Activated CD4-positive, alpha-beta T cell treated with anti-CD3 and anti-CD28 coated beads for 24 hours (primary cell): ENCODE measurements at regions not wholly inside any gene's neighbourhood (a gene's known extent, or its start where the extent isn't known, plus 50 kb on each side); places are given as distances from the start of the nearest gene placed in this dataset.
"Not testable (repeated sequence)": the region's sequence is repeated elsewhere in the genome, so short reads cannot be mapped to it uniquely, and the experiment has no call there.

ENCODE experiments used
- DNase-seq, 2 donors: peaks; one replicate each; pipeline ENCODE4 v3.0.0-alpha.2; 2020; ENCODE audit warnings: low read depth in 2 of 2

DNA sequence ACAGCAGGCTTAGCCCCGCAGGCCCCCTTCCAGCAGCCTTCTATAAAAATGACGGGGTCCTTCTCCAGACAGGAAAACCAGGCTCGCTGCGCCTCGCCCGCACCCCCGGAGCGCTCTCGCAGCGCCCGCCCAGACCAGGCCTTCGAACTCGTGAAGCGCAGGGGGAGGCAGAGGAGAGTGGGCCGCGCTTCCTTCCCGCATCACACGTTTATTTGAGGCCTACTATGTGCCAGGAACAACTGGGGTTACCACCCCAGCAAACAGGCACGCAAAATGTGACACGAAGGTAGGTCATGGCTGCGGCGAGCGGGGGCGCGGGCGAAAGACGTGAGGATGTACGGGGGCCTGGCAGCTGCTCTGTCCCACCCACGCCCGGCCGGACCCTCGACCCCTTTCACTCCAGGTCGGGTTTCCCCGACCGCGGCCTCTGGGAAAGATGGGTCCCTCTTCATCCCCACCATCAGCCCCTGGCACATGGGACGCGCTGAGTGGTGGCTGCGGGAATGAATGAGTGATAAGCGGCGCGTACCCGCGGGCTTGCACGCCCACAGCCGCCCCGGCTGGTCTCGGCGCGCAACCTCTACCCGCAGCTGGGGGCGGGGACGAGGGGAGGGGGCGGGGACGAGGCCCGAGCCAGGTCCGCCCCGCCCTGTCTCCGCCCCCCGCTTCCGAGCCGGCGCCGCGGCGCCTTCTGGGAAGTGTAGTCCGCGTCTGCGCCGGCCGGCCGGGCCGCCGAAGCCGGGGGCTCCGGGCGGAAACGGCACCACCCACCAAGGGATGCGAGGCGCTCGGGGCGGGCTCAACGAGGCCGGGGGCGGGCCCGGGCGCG is 59.1 kb downstream of the ZNF467 start:
- DNase-seq = peak; percentile 92 to 94

DNA sequence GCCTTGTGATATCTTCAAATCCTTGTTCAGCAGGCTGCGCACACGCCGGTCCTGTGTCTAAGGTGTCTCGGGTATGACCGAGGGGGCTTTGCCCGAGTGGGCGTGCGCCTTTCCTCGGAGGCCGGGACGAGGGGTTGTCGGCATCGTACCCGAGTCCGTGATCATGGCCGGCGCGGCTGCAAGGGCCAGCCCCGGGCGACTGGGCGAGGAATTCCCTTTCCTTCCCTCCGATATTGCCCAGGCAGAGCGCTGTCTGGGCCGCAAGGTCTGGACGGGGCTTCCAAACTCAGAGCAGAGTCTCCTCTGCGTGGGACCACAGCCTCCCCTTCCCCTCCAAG is 59.7 kb downstream of the ZNF467 start:
- no peak for DNase-seq

DNA sequence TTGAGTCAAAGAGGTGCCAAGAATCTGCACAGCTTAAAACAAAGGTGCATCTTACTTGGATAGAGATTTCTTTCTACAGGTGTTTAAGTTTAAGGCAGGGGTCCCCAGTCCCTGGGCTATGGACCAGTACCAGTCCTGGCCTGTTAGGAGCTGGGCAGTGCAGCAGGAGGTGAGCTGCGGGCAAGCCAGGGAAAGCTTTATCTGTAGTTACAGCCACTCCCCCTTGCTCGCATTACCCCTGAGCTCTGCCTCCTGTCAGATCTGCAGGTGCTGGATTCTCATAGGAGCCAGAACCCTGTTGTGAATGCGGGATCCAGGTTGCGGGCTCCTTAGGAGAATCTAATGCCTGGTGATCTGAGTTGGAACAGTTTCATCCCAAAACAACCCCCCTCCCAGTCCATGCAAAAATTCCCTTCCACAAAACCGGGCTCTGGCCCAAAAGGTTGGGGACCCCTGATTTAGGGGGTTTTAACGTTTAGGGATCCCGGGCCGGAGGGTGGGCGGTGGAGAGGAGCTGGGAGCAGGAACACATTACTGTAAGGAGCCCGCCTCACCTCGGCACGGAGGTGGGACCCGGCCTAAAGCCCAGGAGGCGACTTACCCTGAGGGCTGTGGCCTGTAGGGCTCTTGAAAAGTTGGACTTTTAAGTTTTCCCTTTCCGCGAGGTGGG is 60.2 kb downstream of the ZNF467 start:
- DNase-seq = no peak

DNA sequence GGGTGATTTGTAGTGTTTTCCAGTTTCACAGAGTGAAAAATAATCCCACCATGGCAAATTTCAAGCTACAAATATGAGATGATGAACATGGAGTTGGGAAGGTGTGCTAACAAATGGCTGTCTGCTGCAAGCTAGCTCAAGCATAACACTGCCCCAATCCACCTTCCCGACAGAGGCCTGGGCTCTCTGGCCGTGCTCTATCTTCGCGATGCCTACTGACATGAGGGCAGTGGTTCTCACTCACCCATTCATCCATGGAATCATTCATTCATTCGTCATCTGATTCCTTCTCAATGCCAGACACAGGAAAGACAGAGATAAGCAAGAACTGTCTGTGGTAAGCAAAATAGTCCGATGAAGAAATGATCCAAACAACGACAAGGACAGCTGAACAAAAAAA is 65.4 kb downstream of the ZNF467 start:
- DNase-seq = no peak

DNA sequence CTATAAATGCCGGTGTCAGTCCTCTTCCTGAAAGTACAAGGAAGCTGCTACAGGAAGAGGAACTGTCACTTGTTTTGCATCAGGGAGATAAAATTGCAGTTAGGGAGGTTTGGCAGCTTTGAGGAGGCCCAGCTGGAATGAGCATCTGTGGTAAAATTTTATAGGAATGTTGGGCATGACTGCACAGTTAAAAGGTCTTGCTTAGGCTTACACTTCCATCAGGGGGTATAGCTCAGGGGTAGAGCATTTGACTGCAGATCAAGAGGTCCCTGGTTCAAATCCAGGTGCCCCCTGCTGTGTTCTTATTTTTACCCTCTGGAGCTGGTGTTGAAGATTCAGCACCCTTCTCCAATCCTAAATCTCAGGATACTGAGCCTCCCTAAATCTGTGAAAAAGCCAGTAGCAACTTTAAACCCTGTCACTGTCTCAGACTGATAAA is 65.9 kb downstream of the ZNF467 start:
- no peak for DNase-seq

DNA sequence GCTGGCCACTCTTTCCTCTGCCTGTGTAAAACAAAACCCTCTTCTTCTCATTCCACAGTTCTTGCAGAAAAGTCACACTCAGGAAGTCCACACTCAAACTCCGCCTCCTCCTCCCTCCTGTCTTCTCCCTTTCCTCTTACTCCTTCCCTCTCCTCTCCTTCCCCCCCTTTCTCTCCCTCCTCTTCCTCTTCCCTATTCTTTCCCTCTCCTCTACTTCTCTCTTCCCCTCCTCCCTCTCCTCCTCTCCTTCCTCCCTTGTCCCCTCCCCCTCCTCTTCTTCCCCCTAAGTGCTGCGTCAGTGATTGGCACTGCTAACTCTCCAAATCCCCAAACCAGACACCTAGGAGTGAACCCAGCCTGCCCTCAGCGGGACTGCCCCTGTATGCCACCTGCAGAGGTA is 67.0 kb downstream of the ZNF467 start:
- DNase-seq = no peak

DNA sequence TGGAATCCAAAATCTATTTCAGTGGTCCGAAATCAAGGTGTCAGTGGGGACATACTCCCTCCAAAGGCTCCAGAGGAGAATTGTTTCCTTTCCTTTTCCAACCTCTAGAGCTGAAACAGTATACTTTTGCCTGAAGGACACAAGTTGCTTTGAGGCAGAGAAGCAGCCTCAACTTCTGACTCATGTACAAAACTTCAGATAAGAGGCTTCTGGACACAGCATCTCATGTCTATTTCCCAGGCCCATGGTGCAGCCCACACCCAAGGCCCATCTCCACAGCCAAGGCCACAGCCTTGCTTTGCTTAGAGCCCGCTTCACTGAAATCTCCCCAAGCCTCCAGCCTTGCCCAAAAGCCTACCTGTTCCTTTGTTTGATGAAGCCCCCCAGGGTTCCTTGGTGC is 68.9 kb downstream of the ZNF467 start:
- DNase-seq = no peak

DNA sequence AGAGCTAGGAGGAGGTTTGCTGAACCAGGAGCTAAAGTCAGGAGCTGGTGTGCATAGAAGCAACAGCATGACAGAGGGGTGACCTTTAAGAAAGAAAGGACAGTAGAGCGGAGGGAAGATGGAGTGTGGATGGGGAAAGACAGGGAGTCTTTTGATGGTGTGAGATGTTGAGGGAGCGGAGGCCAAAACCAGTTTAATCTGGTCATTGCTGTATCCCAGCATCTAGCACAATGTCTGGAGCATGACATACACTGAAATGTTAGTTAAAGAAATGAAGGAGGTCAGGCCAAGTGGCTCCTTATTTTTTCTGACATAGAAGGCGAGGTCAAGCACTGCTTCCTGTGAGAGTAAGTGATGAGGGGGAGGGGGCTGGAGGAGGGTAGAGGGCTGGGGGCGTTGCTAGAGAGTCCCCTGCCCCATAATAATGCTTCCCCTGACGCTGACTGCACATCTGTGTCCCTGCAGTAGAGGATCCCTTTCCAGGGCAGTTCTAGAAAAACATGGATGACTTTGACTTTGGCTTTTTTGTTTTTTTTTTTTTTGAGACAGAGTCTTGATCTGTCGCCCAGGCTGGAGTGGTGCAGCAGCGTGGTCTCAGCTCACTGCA is 70.2 kb downstream of the ZNF467 start:
- no peak for DNase-seq

DNA sequence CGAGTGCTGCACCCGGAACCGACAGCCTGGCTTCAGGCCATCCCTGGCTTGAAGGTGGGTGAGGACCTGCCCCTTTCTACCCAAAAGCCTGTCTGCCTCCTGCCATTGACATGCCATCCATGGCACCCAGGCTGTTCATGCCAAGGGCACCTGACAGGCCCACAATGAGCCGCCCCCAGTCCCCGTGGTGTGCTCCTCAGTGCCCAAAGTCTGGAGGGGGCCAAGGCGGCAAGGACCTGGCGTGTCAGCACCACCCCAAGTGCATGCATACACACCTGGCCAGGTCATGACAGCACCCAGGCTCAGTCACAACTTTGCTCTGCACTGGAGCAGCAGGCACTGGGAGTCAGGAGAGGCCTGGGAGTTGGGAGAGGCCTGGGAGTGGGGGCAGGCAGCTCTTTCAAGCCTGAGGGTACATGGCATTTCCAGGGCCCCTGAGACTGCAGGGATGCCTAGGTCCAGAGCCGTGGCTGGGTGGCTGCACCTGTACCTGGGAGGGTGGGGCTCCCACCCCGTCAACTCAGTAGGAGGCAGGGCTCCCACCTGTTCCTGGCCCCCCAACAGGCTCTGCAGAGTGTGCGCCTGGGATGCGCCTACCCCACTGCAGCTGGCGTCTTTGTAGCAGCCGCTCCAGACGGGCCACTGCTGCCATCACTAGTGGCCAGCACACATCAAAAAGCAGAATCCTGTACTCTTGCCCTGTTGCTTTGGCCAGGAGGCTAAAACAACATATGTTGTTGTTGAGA is 71.7 kb downstream of the ZNF467 start:
- DNase-seq = no peak

DNA sequence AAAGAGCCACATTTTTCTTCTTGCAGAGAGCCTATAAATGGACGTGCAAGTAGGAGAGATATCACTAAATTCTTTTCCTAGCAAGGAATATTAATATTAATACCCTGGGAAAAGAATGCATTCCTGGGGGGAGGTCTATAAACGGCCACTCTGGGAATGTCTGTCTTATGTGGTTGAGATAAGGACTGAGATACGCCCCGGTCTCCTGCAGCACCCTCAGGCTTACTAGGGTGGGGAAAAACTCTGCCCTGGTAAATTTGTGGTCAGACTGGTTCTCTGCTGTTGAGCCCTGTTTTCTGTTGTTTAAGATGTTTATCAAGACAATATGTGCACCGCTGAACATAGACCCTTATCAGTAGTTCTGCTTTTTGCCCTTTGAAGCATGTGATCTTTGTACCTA is 75.6 kb downstream of the ZNF467 start:
- DNase-seq = not testable (repeated sequence)

DNA sequence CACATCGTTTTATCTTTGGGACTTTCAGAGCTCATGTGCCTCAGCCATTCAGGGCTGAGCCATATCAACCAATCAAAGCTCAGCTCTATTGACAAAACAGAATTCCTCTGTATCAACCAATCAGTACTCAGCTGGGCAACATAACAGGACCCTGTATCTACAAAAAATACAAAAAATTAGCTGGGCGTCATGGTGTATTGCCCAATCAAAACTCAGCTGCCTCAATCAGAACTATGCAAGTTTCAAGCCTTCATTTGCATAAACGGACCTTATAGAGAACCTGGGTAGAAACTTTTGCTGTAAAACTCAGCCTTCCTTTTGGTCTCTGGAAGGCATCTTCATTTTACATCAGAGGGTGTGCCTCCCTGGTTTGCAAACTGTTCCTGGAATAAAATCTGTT is 77.1 kb downstream of the ZNF467 start:
- DNase-seq = no peak

DNA sequence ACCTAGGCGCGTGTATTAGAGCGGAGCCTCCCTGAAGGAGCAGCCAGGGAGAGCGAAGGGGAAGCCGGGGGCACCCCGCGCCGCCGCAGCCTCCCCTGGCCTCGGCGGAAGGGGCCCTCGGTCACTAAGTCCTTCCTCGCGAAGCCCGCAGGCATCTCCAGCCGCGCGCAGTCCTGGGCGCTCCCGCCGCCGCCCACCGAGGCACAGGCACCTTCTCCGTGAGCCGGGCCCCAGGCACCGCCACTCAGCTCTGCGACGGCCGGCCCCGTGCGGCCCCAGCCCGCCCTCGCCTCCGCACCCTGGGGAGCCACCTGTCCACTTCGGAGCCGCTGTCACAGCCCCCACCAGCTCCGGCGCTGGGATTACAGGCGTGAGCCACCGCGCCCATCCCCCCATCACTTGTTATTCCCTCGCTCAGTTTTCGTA is 80.8 kb downstream of the ZNF467 start:
- DNase-seq = no peak

DNA sequence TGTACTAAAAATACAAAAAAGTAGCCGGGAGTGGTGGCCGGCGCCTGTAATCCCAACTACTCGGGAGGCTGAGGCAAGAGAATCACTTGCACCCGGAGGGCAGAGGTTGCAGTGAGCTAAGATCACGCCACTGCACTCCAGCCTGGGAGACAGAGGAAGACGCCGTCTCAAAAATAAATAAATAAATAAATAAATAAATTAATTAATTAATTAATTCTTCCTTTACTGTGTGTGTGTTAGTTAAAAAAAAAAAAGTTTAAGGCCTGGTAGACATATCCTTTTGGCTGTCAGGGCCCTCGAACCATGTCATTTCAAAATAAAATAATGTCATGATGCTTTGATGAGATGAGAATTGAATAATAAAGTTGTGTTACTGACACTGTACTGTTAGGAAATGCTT is 81.3 kb downstream of the ZNF467 start:
- DNase-seq = no peak

DNA sequence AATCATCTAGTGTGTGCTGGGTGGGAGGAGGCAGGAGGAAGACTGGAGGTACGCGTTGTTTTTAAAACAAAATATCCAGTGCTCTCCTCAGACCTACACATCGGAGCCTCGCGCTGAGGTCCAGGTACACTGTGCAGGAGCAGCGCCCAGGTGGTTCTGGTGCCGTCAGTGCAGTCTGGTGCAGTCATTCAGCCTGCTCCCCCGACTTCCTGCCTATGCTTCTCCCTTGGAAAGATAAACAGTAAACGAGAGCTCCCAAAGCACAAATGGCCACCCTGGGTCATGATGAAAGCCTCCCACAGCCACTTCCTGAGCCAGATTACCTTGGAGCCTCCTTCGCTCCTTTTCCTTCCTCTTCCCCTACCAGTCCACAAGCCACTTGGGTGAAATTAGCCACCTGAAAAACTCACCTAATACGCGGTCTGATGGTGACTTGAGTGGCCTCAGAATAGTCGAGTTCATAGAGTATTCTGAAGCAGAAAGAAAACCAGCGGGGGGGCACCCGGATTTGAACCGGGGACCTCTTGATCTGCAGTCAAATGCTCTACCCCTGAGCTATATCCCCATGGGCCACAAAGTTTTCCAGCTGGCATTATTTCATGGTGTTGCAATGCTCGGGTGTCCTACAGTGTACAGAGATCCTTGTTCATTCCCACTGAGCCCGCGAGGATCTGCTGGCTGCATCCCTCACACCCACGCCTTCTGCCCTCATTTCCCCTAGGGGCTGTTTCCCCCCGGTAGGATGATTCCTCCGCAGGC is 82.5 kb downstream of the ZNF467 start:
- no peak for DNase-seq

DNA sequence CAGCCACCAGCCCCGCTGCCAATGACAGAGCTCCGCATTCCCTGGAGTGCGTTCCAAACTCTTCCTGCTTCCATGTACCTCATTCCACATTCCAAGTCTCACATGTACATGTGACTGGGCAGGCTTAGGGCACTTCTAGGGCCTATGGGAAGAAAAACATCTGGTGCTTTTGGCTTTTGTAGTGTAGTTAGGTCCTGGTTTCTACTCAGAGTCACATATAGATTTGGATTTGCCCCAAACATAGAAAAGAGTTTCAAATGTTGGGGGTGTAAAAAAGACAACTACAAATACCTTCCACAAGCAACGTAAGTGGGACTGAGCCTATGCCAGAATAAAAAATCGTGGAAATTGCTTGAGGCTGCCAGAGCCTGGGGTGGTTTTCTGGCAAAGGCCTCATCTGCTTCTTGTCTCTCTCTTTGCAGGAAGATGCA is 84.1 kb downstream of the ZNF467 start:
- no peak for DNase-seq

DNA sequence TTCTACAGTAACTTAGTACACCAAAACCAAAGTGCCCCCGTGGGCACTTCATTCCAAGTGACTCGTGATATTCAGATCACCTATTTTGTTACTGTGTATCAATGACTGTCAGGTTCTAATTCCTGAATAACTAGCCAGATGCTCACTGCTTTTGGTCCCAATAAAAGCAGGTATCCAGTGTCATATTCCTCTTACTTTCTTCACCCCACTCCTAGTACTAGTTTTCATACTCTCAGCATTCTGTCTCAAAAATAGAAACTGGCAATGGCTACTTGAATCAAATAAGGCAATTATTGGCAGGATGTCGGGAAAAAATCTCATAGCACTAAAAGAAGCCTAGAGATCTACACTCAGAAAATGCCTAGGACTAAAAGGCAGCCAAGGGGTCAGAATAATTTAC is 84.6 kb downstream of the ZNF467 start:
- DNase-seq = no peak

DNA sequence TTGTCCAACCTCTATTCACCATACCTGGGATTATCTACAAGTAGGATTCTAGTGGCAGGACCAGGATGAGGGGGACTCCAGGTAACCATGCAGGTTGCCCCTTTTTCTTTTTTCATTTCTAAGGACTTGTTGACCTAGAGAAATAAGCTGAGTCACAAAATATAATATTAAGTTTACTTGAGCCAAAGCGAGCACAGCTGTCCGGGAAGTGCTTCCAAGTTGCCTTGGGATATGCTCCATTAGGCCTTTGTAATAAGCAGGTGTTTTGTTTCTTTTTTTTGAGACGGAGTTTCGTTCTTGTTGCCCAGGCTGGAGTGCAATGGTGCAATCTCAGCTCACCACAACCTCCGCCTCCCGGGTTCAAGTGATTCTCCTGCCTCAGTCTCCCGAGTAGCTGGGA is 85.6 kb downstream of the ZNF467 start:
- DNase-seq = not testable (repeated sequence)

DNA sequence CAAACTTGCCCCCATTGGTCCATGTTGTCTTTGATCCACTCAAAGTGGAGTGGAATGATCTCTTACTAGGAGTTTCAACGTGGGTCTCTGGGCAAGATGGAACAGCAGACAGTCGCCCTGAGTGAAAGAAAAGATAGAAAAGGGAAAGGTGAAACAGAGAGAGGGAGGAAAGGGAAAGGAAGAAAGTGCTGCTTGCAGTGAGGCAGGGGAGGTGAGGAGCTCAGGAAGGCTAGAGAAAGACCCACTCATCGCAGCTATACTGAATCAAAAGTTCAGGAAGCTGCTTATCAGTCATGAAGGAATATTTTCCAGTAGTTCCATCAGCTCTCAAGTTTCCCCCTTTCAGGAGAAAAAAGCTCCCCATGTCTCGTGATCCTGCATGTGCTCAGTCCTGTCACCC is 86.9 kb downstream of the ZNF467 start:
- no peak for DNase-seq

DNA sequence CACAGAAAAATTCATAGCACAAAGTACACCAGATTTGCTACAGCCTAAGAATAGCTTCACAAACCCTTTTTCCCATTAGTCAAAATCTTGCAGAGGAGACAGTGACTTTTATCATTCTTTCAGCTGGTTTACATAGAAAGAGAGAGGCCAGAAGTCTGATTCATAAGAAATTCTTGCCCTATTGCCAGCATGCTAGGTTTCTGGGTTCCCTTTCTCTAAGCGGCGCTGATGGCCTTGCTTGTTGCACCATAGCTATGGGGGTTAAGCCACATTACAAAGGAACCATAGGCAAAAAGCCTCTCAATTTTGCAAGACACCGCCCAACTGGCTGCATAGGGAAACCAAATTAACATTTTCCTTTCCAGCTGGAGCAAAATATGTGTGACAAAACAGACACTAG is 87.4 kb downstream of the ZNF467 start:
- no peak for DNase-seq

DNA sequence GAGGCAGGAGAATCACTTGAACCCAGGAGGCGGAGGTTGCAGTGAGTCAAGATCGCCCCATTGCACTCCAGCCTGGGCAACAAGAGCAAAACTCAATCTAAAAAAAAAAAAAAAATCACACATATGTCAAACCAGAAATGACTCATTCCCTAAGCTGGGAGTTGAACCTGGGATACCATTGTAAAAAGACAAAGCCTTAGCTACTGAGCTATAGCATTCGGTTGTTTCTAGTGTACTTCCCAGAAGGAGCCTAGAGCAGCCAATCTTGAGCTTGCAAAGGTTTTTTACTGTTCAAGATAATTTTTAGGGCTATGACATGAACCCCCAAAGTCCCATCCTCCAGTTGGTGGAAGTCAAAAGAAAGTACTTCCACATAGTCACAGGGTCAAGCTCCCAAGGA is 87.9 kb downstream of the ZNF467 start:
- DNase-seq = no peak

DNA sequence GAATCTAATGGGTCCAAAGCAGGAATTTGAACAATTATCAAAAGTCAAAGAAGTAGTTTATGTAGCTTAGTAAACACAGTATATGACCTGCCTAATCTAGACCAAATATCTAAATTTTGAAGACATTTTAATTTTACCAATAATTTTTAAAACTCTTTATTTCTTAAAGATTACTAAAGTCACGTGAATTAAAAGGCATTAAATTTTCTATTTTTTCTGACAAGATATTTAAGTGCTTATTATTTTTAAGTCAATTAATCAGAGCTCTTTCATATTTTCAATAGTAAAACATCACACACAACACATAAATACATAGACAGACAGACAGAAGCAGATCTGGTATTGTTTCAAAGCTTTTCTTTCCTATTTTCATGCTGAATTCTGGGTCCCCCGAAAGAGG is 89.5 kb downstream of the ZNF467 start:
- DNase-seq = no peak

DNA sequence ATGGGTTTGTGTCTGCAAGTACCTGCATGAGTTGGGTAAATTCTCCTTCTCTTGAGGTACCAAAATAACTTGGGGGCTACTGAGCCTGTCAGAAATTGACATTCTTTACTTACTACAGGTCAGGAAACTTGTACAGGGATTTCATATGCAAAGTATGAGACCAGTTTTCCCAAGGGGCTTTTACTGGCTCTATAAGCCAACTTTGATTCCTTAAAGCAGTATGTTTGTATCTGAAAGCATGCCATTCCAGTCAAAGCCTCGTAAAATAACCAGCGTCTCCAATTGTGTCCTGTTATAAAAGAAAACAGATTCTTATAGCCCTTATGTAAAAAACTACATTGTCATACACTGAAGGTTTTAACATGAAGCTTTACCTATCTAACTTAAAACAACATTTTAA is 90.2 kb downstream of the ZNF467 start:
- no peak for DNase-seq
